GM21528 (cell line): ENCODE measurements at regions not wholly inside any gene's neighbourhood (a gene's known extent, or its start where the extent isn't known, plus 50 kb on each side); places are given as distances from the start of the nearest gene placed in this dataset.
"Not testable (repeated sequence)": the region's sequence is repeated elsewhere in the genome, so short reads cannot be mapped to it uniquely, and the experiment has no call there.

Experiments
- ATAC-seq: cut with Tn5 transposase; IDR thresholded peaks from one replicate; pipeline ENCODE4 v1.9.1; 2021; ENCODE audit warnings: mild to moderate bottlenecking, moderate library complexity; ENCODE audit not compliant: unreplicated experiment, low FRiP score

GRCh38 chr1:161454865-161455707 is 50.2 kb upstream of the FCGR2A start:
- not testable (repeated sequence) for ATAC-seq

DNA sequence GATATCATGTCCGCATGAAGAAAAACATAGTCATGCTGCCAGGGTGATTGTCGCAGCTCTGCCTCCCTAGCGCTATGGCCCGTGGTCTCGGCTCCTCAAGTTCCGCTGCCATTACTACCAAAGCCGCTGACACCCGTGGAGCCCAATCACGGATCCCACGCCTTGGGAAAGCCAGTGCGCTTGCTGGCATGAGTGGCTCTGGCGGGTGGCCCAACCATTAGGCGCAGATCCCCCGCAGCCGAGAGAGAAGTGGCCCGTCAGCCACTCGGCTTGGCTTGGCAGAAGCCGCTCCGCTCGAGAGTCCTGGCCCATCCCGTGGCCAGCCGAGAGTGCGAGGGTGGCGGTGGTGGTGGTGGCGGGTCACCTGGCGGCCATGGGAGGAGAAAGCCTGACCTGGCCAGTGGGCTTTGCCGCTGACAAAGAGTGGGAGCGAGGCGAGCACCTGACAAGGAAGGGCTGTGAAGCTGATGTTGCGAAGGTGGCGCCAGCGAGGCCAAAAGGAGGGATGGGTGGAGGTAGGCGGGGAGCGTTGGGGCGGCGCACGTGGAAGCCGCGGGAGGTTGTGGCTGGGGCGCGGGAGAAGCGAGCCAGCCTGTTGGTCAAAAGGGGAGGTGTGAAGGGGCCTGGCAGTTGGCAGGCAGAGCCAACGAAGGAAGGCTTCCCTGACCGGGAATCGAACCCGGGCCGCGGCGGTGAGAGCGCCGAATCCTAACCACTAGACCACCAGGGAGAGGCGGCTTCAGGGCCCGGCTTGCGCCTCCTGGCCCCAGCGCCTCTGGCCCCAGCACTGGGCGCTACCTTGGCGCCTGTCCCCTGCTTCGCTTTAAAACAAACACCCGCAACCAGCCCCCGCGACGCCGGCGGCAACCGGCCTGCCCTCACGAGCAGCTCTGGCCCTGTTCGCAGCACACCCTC is 51.0 kb upstream of the FCGR2A start:
- ATAC-seq: peak; percentile 64

DNA sequence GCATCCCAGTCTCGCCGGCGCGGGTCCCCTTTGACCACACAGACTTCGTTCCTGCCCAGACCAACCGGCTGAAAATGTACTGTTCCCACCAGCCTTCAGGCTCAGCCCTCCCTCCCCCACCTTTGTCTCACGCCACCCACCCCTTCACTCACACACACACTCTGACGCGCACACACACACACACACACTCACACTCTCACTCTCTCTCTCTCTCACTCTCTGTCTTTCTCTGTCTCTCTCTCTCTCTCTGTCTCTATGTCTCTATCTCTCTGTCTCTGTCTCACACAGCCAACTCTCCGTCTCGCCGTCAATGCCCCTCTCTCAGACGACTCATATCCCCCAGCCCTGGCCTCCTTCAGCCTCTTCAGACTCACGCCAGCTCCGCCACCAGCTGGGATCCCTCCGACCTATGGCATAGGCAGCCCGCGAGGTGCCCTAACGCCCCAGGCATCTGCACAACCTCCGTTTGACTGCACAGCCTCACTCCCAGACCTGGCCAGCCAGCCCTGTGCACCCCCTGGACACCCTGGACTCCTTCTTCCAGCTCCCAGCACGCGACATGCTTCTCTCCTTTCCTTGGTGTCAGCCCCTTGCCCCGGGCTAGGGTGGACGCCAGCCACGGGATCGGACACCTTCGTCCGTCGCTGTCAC is 53.4 kb upstream of the FCGR2A start:
- ATAC-seq: not testable (repeated sequence)

DNA sequence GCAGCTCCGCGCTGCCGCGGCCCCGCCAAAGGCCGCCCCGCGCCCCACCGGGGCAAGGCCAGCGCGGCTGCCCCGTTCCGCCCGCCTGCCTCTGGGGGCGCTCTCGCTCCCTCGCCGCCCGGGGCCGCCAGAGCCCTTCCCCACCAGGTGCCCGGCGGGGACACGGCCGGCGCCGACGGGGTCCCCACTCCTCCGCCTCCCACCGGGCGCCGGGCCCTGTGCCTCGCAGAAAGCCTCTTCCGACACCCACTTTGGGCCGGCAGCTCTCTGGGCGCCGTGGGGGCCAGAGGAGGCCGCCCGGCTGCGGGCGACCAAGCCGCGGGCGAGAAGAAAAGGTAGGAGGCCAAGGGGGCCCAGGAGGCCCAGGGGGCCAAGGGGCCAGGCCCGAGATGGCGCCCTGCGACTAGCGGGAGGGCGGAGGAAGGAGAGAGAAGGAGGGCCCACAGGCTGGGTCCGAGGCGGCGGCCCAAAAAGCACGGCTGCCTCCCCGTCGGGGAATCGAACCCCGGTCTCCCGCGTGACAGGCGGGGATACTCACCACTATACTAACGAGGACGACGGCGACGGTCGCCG is 57.4 kb upstream of the FCGR2A start:
- ATAC-seq: not testable (repeated sequence)

DNA sequence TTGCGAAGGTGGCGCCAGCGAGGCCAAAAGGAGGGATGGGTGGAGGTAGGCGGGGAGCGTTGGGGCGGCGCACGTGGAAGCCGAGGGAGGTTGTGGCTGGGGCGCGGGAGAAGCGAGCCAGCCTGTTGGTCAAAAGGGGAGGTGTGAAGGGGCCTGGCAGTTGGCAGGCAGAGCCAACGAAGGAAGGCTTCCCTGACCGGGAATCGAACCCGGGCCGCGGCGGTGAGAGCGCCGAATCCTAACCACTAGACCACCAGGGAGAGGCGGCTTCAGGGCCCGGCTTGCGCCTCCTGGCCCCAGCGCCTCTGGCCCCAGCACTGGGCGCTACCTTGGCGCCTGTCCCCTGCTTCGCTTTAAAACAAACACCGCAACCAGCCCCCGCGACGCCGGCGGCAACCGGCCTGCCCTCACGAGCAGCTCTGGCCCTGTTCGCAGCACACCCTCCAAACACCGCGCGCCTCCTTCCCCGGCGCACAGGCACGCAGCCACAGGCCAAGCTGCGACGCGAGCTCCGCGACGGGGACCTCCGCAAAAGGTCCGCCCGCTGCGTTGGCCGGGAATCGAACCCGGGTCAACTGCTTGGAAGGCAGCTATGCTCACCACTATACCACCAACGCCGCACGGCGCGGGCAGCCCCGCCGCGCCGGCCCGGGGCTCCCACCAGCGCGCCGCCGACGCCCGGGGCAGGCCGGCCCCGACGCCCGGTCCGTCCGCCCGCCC is 58.1 kb upstream of the FCGR2A start:
- peak; percentile 48 for ATAC-seq

GRCh38 chr1:161444725-161445124 is 60.5 kb upstream of the FCGR2A start:
- ATAC-seq: not testable (repeated sequence)

- ATAC-seq: not testable (repeated sequence)
Measured at GRCh38 chr1:161444255-161444654, 61.0 kb upstream of the FCGR2A start.

DNA sequence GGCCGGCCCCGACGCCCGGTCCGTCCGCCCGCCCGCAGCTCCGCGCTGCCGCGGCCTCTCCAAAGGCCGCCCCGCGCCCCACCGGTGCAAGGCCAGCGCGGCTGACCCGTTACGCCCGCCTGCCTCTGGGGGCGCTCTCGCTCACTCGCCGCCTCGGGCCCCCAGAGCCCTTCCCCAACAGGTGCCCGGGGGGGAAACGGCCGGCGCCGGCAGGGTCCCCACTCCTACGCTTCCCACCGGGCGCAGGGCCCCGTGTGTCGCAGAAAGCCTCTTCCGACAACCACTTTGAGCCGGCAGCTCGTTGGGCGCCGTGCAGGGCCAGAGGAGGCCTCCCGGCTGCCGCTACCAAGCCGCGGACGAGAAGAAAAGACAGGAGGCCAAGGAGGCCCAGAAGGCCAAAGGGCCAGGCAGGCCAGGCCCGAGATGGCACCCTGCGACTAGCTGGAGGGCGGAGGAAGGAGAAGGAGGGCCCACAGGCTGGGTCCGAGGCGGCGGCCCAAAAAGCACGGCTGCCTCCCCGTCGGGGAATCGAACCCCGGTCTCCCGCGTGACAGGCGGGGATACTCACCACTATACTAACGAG is 64.9 kb upstream of the FCGR2A start:
- ATAC-seq: no peak

DNA sequence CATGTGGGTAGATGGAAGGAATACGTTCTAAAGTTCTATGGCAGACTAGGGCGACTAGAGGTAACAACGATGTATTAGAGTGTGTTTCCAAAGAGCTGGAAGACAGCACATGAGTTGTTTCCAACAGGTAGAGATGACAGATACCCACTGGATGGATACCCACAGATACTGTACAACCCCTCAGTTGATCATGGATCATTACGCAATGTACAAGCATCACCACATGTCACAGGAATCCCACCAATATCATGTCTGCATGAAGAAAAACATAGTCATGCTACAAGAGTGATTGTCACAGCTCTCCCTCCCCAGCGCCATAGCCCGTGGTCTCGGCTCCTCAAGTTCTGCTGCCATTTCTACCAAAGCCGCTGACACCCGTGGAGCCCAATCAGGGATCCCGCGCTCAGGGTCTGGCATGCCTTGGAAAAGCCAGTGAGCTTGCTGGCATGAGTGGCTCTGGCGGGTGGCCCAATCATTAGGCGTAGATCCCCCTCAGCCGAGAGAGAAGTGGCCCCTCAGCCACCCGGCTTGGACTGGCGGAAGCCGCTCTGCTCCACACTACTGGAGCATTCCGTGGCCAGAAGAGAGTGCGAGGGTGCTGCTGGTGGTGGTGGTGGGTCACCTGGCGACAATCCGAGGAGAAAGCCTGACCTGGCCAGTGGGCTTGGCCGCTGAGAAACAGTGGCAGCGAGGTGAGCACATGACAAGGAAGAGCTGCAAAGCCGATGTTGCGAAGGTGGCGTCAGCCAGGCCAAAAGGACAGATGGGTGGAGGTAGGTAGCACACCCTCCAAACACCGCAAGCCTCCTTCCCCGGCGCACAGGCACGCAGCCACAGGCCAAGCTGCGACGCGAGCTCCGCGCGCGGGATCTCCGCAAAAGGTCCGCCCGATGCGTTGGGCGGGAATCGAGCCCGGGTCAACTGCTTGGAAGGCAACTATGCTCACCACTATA is 65.7 kb upstream of the FCGR2A start:
- ATAC-seq: no peak

DNA sequence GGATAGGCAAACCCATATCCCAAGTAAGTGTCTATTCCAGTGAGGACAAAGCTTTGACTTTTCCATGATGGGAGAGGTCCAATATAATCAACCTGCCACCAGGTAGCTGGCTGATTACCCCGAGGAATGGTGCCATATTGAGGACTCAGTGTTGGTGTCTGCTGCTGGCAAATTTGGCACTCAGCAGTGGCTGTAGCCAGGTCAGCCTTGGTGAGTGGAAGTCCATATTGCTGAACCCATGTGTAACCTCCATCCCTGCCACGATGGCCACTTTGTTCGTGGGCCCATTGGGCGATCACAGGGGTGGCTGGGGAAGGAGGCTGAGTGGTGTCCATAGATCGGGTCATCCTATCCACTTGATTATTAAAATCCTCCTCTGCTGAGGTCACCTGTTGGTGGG is 65.5 kb upstream of the CFAP126 start:
- not testable (repeated sequence) for ATAC-seq

DNA sequence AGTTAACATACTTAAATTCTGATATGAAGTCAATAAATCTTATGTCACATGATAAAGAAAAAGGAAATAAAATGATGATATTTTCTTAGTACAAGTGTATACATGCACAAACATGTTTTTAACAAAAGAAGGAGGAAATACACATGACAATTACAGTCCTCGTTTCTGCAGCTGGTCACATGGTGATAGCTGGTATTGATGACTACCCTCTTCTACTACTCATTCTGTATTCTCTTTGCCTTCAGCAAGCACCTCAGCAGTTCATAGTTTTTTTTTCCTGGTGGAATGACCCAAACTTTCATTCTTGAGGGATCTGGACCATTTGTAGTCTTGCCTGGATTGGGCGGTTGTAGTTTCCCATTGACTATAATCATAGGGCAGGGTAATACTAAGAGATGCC is 64.4 kb upstream of the CFAP126 start:
- no peak for ATAC-seq

- no peak for ATAC-seq
Measured at GRCh38 chr1:161427733-161428516, 60.2 kb upstream of the CFAP126 start.

GRCh38 chr1:161422914-161423313 is 55.2 kb upstream of the CFAP126 start:
- ATAC-seq: not testable (repeated sequence)

DNA sequence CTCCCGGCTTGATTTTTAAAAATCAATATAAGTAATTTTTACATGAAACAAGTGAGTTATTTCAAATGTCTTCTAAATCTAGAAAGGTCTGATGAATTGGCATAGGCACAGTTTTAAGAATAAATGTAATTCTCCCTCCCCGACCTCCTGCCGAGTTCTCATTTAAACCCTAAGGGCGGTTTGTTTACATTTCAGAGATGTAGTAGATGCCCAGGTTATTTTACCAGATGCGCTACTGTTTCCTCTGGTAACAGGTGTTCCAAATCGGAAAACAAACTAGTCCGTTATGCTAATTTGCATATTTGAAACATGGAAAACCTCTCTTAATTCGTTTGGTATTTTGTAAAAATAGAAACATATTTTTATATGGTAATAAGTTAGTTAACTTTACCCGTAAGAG is 53.8 kb upstream of the CFAP126 start:
- ATAC-seq: no peak

GRCh38 chr1:161420763-161421455 is 53.2 kb upstream of the CFAP126 start:
- no peak for ATAC-seq

- ATAC-seq: not testable (repeated sequence)
Measured at GRCh38 chr1:161417536-161417935, 49.9 kb upstream of the CFAP126 start.
